Smooth muscle cell (in vitro differentiated cells): ENCODE measurements at regions not wholly inside any gene's neighbourhood (a gene's known extent, or its start where the extent isn't known, plus 50 kb on each side); places are given as distances from the start of the nearest gene placed in this dataset.

Experiments used
- DNase-seq: peaks from one replicate; lab custom pipeline; 2025; ENCODE audit not compliant: unreplicated experiment; lab: John Stamatoyannopoulos, UW
- H2AFZ ChIP-seq: fragments of 200-600 bp; sonication (generic); 2 replicates; pipeline ENCODE4 v1.6.0; 2016; ENCODE audit warnings: antibody characterized with exemption, low read depth, mild to moderate bottlenecking
- H3F3A ChIP-seq: fragments of 200-600 bp; sonication (generic); 2 replicates; pipeline ENCODE4 v1.6.0; 2017; ENCODE audit warnings: antibody characterized with exemption, low read depth
- H3K27ac ChIP-seq: fragments of 200-600 bp; sonication (generic); 2 replicates; pipeline ENCODE4 v1.5.1; 2016; ENCODE audit warnings: low read depth, mild to moderate bottlenecking
- H3K27me3 ChIP-seq: fragments of 200-600 bp; sonication (generic); 2 replicates; pipeline ENCODE4 v1.6.1; 2016; ENCODE audit warnings: low read depth, mild to moderate bottlenecking
- H3K36me3 ChIP-seq: fragments of 200-600 bp; sonication (generic); 2 replicates; pipeline ENCODE4 v1.5.1; 2016; ENCODE audit warnings: low read depth
- H3K4me1 ChIP-seq: fragments of 200-600 bp; sonication (generic); 2 replicates; pipeline ENCODE4 v1.5.1; 2016; ENCODE audit warnings: low read depth
- H3K4me2 ChIP-seq: fragments of 200-600 bp; sonication (generic); 2 replicates; pipeline ENCODE4 v1.6.0; 2016; ENCODE audit warnings: mild to moderate bottlenecking
- H3K4me3 ChIP-seq: fragments of 200-600 bp; sonication (generic); 2 replicates; pipeline ENCODE4 v1.5.1; 2016; ENCODE audit warnings: mild to moderate bottlenecking
- H3K79me2 ChIP-seq: fragments of 200-600 bp; sonication (generic); 2 replicates; pipeline ENCODE4 v1.6.0; 2016; ENCODE audit warnings: low read depth, mild to moderate bottlenecking
- H3K9ac ChIP-seq: fragments of 200-600 bp; sonication (generic); 2 replicates; pipeline ENCODE4 v1.6.0; 2016; ENCODE audit warnings: low read depth
- H3K9me3 ChIP-seq: fragments of 200-600 bp; sonication (generic); replicated peaks from 2 replicates; pipeline ENCODE4 v1.5.1; 2016; ENCODE audit warnings: low read depth
- H4K20me1 ChIP-seq: fragments of 200-600 bp; sonication (generic); 2 replicates; pipeline ENCODE4 v1.6.0; 2016; ENCODE audit warnings: low read depth
- CTCF ChIP-seq: fragments of 200-600 bp; sonication (generic); IDR thresholded peaks from 2 replicates; pipeline ENCODE4 v1.5.1; 2017; ENCODE audit warnings: borderline replicate concordance, mild to moderate bottlenecking, antibody characterized with exemption; ENCODE audit not compliant: insufficient read depth, poor library complexity, severe bottlenecking
- WGBS: methylation state at CpG from one replicate; pipeline ENCODE4 v1.1.7; 2016; ENCODE audit warnings: low lambda C conversion rate; 5-methylcytosine and 5-hydroxymethylcytosine counted together

- no peak overlapping the region for H2AFZ ChIP-seq
- no peak overlapping the region for H3K27ac ChIP-seq
- DNase-seq, result no peak
- no peaks in the 10 kb centered on the region for H3K9me3 ChIP-seq
- no peaks in the 10 kb centered on the region for H3K4me1 ChIP-seq
- peaks cover 31% of the 10 kb centered on the region for H3K27me3 ChIP-seq
- H3K79me2 ChIP-seq, result no peaks in the 10 kb centered on the region
- no peak for TF ChIP-seq CTCF
- H3K4me2 ChIP-seq, result peak overlapping the region; percentile 44
- no peaks in the 10 kb centered on the region for H3F3A ChIP-seq
- WGBS, result 59% methylated on average over 29 of the region's 29 CpGs
- no peaks in the 10 kb centered on the region for H3K36me3 ChIP-seq
- no peak overlapping the region for H3K4me3 ChIP-seq
- no peaks in the 10 kb centered on the region for H4K20me1 ChIP-seq
- no peak overlapping the region for H3K9ac ChIP-seq
Measured at GRCh38 chr2:468648-469336, 180.9 kb upstream of the ALKAL2 start.

DNA sequence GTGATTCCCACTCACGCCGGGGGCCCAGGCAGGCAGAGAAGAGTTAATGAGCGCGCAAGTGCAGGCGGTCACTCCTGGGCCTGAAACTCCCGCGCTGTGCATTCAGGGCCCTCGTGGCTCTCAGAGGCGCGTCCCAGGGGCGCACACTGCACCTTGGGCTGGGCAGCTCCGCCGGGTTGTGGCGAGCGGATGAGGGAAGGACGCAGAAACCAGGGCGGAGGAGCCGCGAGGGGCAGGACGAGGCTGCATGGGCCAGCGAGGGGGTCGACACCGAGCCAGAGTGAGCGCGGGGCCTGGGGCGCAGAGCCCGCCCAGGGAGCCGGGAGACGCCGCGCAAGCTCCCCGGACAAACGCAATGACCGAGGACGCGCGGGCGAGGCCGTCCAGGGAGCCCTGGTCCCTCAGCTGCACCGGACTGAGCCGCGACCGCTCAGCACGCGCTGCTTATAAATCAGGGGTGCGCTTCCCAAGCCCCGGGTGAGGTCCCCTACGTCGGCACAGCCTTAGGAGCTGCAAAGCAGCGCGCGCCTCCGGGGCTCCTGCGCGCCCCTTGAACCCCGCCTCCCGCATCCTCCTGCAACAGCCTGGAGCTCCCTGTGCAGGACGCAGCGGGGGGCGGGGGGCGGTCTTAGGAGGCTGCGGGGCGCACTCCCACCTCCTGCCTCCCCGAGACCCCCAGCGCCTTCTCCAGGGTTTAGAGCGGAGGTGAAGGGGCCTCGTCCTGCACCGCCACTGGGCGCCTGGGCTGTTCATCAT lies 180.2 kb upstream of the ALKAL2 start:
- 19% methylated on average over 46 of the region's 69 CpGs for WGBS
- Histone ChIP-seq H3K9me3 (no peaks in the 10 kb centered on the region), H3K9ac (no peak overlapping the region), H4K20me1 (no peaks in the 10 kb centered on the region), H2AFZ (no peak overlapping the region), H3K4me3 (no peak overlapping the region), H3F3A (no peaks in the 10 kb centered on the region), H3K27me3 (peaks cover 31% of the 10 kb centered on the region), H3K27ac (no peak overlapping the region), H3K36me3 (no peaks in the 10 kb centered on the region), H3K4me1 (no peaks in the 10 kb centered on the region), H3K4me2 (peak overlapping the region; percentile 44), H3K79me2 (no peaks in the 10 kb centered on the region)
- TF ChIP-seq CTCF, result no peak
- no peak for DNase-seq

DNA sequence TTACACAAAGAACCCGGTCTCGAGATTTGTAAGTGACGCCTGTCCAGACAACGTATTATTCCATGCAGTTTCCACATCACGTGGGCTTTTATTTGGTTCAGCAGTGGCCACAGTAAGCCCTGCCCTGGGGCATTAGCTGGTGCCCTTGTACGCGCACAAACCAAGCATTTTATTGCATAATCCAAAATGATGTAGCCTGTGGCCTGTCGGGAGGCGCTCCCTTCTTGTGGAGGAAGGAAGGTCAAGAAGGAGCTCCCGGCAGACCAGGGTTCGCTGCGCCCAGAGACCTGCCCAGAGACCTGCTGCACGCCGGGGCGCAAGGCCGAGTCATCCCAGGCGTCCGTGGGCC lies 179.6 kb upstream of the ALKAL2 start:
- Histone ChIP-seq H3K36me3 (no peaks in the 10 kb centered on the region), H3K9me3 (no peaks in the 10 kb centered on the region), H3K27me3 (peaks cover 31% of the 10 kb centered on the region), H3K4me2 (peak overlapping the region; percentile 44), H3K79me2 (no peaks in the 10 kb centered on the region), H3K27ac (no peak overlapping the region), H3K9ac (no peak overlapping the region), H3K4me1 (no peaks in the 10 kb centered on the region), H2AFZ (no peak overlapping the region), H4K20me1 (no peaks in the 10 kb centered on the region), H3F3A (no peaks in the 10 kb centered on the region), H3K4me3 (no peak overlapping the region)
- no peak for TF ChIP-seq CTCF
- WGBS, result 71% methylated on average over 18 of the region's 18 CpGs
- no peak for DNase-seq
